K562 (cell line): ENCODE measurements at regions not wholly inside any gene's neighbourhood (a gene's known extent, or its start where the extent isn't known, plus 50 kb on each side); places are given as distances from the start of the nearest gene placed in this dataset.

Source experiments
- ATAC-seq: fragments of 200-7000 bp; cut with Tn5 transposase; 3 replicates; pipeline ENCODE4 v1.9.1; 2020; ENCODE audit warnings: moderate library complexity
- BruUV-seq: library from RNA; stranded (reverse); fragments of 400-500 nt; replicated peaks from 2 replicates; lab custom pipeline; 2021; lab: Mats Ljungman, UMichigan
- CTCF ChIA-PET: fragments of 300-600 bp; formaldehyde crosslinking; extraction: SDS; loops from one replicate; lab custom pipeline; 2021; ENCODE audit warnings: low intra/inter-chr PET ratio; lab: Yijun Ruan, JAX
- POLR2A ChIA-PET: fragments of 300-600, 350-650 bp; sonication (Branson Sonifier 250); formaldehyde crosslinking; extraction: SDS; loops from one replicate; lab custom pipeline; 2021; ENCODE audit warnings: antibody characterized with exemption, inconsistent platforms; lab: Yijun Ruan, JAX
- DNase-seq, 4 experiments: peaks; one replicate each; pipeline versions ENCODE4 v3.0.0 to v3.0.0-alpha.2; 2011 to 2018; ENCODE audit warnings: low spot score in 3 of 4, mixed read lengths in 3 of 4; ENCODE audit errors: extremely low read depth in 1 of 4
- FAIRE-seq: peaks from 2 replicates; lab custom pipeline; 2011; peaks lifted over from hg19 to GRCh38; lab: Jason Lieb, UNC
- H2AFZ ChIP-seq: 2 replicates; pipeline ENCODE4 v1.6.0; 2011; ENCODE audit warnings: low read depth, low read length, control low read depth, inconsistent platforms
- H3K27ac ChIP-seq: fragments of 200-600 bp; 3 replicates; pipeline ENCODE4 v1.8.0; 2011; ENCODE audit warnings: low read depth, mild to moderate bottlenecking, control low read depth, inconsistent platforms, low read length, moderate library complexity, mixed read lengths; ENCODE audit errors: extremely low read depth
- H3K27me3 ChIP-seq, 2 experiments: fragments of 300-600 bp in 1 of 2; 2 replicates in 1 of 2; 3 replicates in 1 of 2; pipeline versions ENCODE4 v1.6.0 to v1.8.0; 2011; ENCODE audit warnings: inconsistent platforms in 2 of 2, low read length in 2 of 2, mild to moderate bottlenecking in 1 of 2, mixed read lengths in 1 of 2, moderate library complexity in 1 of 2; ENCODE audit not compliant: control insufficient read depth in 2 of 2, insufficient read depth in 2 of 2
- H3K36me3 ChIP-seq: fragments of 300-600 bp; 3 replicates; pipeline ENCODE4 v1.8.0; 2011; ENCODE audit warnings: mild to moderate bottlenecking, low read length, inconsistent platforms; ENCODE audit not compliant: control insufficient read depth, insufficient read depth
- H3K4me1 ChIP-seq, 2 experiments: fragments of 200-600 bp in 1 of 2; replicated peaks in 1 of 2; 2 replicates in 1 of 2; 3 replicates in 1 of 2; pipeline versions ENCODE4 v1.5.1 to v1.8.0; 2011; ENCODE audit warnings: inconsistent platforms in 2 of 2, low read length in 2 of 2, mild to moderate bottlenecking in 1 of 2, mixed read lengths in 1 of 2, moderate library complexity in 1 of 2; ENCODE audit not compliant: control insufficient read depth in 2 of 2, insufficient read depth in 2 of 2
- H3K4me2 ChIP-seq: 2 replicates; pipeline ENCODE4 v1.6.1; 2011; ENCODE audit warnings: low read length, control low read depth, inconsistent platforms, mixed read lengths; ENCODE audit not compliant: insufficient read depth
- H3K4me3 ChIP-seq: fragments of 200-600 bp; sonication (generic), shearing (Covaris generic); 2 replicates; pipeline ENCODE4 v1.5.1; 2016; ENCODE audit warnings: control low read depth, inconsistent platforms
- H3K79me2 ChIP-seq: fragments of 200-600 bp; 3 replicates; pipeline ENCODE4 v1.8.0; 2011; ENCODE audit warnings: low read length, inconsistent platforms; ENCODE audit not compliant: control insufficient read depth, insufficient read depth
- H3K9ac ChIP-seq, 2 experiments: 2 replicates each; pipeline versions ENCODE4 v1.6.0 to v1.6.1; 2011; ENCODE audit warnings: low read depth in 2 of 2, low read length in 2 of 2, control low read depth in 1 of 2, inconsistent platforms in 1 of 2, mild to moderate bottlenecking in 1 of 2, mixed read lengths in 1 of 2; ENCODE audit not compliant: insufficient read depth in 1 of 2
- H3K9me1 ChIP-seq: one replicate; pipeline ENCODE4 v1.6.0; 2011; ENCODE audit warnings: inconsistent platforms, mild to moderate bottlenecking, low read length, moderate library complexity; ENCODE audit not compliant: control insufficient read depth, insufficient read depth
- H3K9me3 ChIP-seq: replicated peaks from 2 replicates; pipeline ENCODE4 v1.5.1; 2011; ENCODE audit warnings: low read depth, low read length, inconsistent platforms; ENCODE audit not compliant: control insufficient read depth, insufficient read depth
- H4K20me1 ChIP-seq: replicated peaks from 2 replicates; pipeline ENCODE4 v1.6.1; 2011; ENCODE audit warnings: low read length, inconsistent platforms, mixed read lengths; ENCODE audit not compliant: control insufficient read depth, insufficient read depth
- CC2D1A ChIP-seq: fragments of 450-650 bp; IDR thresholded peaks from 2 replicates; pipeline ENCODE4 v1.6.1; 2017; ENCODE audit warnings: mild to moderate bottlenecking
- ELF2 ChIP-seq: fragments of 250-450 bp; sonication (Bioruptor Pico); IDR thresholded peaks from 2 replicates; pipeline ENCODE4 v1.5.0; 2021; ENCODE audit warnings: mild to moderate bottlenecking
- EWSR1 ChIP-seq: fragments of 450-650 bp; IDR thresholded peaks from 2 replicates; pipeline ENCODE4 v1.6.1; 2018; ENCODE audit warnings: borderline replicate concordance, mild to moderate bottlenecking, low read depth, moderate library complexity; ENCODE audit not compliant: partially characterized antibody
- GABPB2 ChIP-seq: fragments of 250-450 bp; sonication (Bioruptor Pico); conservative IDR thresholded peaks from 2 replicates; pipeline ENCODE4 v1.5.1; 2021; ENCODE audit warnings: mild to moderate bottlenecking
- GATAD2A ChIP-seq: fragments of 450-650 bp; IDR thresholded peaks from 2 replicates; pipeline ENCODE4 v1.6.1; 2017
- MCM3 ChIP-seq: fragments of 450-650 bp; IDR thresholded peaks from 2 replicates; pipeline ENCODE4 v1.6.1; 2016
- U2AF1 ChIP-seq: fragments of 200-400 bp; formaldehyde crosslinking; optimal IDR thresholded peaks from 2 replicates; pipeline ENCODE3; 2017; ENCODE audit warnings: mild to moderate bottlenecking, low read depth, low read length, moderate library complexity
- ZNF717 ChIP-seq: fragments of 250-450 bp; sonication (Bioruptor Pico); IDR thresholded peaks from 2 replicates; pipeline ENCODE4 v1.5.0; 2021
- WGBS: fragments of 100-300 bp; shearing (Covaris generic); methylation state at CpG from one replicate; pipeline ENCODE4 v1.1.6; 2016; ENCODE audit warnings: low coverage, mixed read lengths; ENCODE audit not compliant: insufficient coverage; ENCODE audit errors: missing lambda C conversion rate; 5-methylcytosine and 5-hydroxymethylcytosine counted together
- in situ Hi-C: fragments of 300-500 bp; cut with MboI; formaldehyde crosslinking; loops from 4 replicates; pipeline ENCODE4 v1.15.0; 2018; ENCODE audit warnings: inconsistent platforms, mixed read lengths
- intact Hi-C: fragments of 100-400 bp; cut with micrococcal nuclease; formaldehyde crosslinking; loops from 2 replicates; pipeline ENCODE4 v1.14.2; 2022
- TF ChIP-seq, protein P1 (sequence below), 2 experiments: fragments of 450-650 bp in 1 of 2; sonication (generic) in 1 of 2; formaldehyde crosslinking in 1 of 2; IDR thresholded peaks; 2 replicates each; pipeline versions ENCODE4 v1.7.1 to v1.9.0; 2016 to 2022; ENCODE audit warnings: inconsistent platforms in 1 of 2, mild to moderate bottlenecking in 1 of 2, missing genetic modification reagents in 1 of 2
- TF ChIP-seq, protein P2 (sequence below), 2 experiments: IDR thresholded peaks; 2 replicates each; pipeline ENCODE4 v1.6.1; 2012; ENCODE audit warnings: improper control_type of control experiment in 2 of 2, low read depth in 2 of 2, low read length in 2 of 2, borderline replicate concordance in 1 of 2
- TF ChIP-seq, protein P3 (sequence below): IDR thresholded peaks from 2 replicates; pipeline ENCODE4 v1.6.1; 2012; ENCODE audit warnings: low read depth, low read length, improper control_type of control experiment, borderline replicate concordance

DNA sequence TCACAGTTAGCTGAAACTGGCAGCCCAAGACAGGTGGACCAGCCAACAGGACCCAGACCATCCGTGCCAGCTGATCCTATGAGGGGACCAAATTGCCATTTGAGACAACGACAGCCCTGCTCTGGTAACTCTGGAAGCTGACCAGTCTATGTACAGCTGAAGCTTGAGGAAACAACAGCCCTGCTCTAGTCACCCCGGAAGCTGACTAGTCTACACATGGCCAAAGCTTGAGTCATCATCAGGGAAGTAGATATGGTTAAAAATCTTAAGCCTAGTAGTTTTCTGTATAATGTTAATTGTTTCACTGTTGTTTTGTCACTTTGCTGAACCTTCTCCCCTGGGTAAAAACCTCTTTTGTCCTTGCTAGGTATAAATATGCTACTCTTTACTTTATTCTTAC lies 905.4 kb upstream of the NDST4 start:
- ChIA-PET CTCF (no interaction called here), POLR2A (no interaction called here)
- BruUV-seq, result no TSS peak
- Histone ChIP-seq H3K4me3 (no peak overlapping the region), H3K27me3 (no peaks in the 10 kb centered on the region), H3K27ac (no peak overlapping the region), H2AFZ (no peak overlapping the region), H3K79me2 (no peaks in the 10 kb centered on the region), H3K4me1 (no peaks in the 10 kb centered on the region), H3K9me3 (no peaks in the 10 kb centered on the region), H4K20me1 (no peaks in the 10 kb centered on the region), H3K4me2 (no peak overlapping the region), H3K36me3 (no peaks in the 10 kb centered on the region), H3K9ac (no peak overlapping the region), H3K9me1 (no peaks in the 10 kb centered on the region)
- 0% methylated on average over 3 of the region's 3 CpGs for WGBS
- FAIRE-seq, result no peak
- ATAC-seq, result no peak
- TF ChIP-seq MCM3, result no peak
- TF ChIP-seq EWSR1, result no peak
- no peak for TF ChIP-seq GABPB2 (CRISPR knock-in tag)
- TF ChIP-seq, protein P1, sequence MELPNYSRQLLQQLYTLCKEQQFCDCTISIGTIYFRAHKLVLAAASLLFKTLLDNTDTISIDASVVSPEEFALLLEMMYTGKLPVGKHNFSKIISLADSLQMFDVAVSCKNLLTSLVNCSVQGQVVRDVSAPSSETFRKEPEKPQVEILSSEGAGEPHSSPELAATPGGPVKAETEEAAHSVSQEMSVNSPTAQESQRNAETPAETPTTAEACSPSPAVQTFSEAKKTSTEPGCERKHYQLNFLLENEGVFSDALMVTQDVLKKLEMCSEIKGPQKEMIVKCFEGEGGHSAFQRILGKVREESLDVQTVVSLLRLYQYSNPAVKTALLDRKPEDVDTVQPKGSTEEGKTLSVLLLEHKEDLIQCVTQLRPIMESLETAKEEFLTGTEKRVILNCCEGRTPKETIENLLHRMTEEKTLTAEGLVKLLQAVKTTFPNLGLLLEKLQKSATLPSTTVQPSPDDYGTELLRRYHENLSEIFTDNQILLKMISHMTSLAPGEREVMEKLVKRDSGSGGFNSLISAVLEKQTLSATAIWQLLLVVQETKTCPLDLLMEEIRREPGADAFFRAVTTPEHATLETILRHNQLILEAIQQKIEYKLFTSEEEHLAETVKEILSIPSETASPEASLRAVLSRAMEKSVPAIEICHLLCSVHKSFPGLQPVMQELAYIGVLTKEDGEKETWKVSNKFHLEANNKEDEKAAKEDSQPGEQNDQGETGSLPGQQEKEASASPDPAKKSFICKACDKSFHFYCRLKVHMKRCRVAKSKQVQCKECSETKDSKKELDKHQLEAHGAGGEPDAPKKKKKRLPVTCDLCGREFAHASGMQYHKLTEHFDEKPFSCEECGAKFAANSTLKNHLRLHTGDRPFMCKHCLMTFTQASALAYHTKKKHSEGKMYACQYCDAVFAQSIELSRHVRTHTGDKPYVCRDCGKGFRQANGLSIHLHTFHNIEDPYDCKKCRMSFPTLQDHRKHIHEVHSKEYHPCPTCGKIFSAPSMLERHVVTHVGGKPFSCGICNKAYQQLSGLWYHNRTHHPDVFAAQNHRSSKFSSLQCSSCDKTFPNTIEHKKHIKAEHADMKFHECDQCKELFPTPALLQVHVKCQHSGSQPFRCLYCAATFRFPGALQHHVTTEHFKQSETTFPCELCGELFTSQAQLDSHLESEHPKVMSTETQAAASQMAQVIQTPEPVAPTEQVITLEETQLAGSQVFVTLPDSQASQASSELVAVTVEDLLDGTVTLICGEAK (IDR thresholded peaks at IDR 0.05), result no peak
- TF ChIP-seq, protein P1 (CRISPR knock-in tag; IDR thresholded peaks at IDR 0.05), result no peak
- TF ChIP-seq, protein P2, sequence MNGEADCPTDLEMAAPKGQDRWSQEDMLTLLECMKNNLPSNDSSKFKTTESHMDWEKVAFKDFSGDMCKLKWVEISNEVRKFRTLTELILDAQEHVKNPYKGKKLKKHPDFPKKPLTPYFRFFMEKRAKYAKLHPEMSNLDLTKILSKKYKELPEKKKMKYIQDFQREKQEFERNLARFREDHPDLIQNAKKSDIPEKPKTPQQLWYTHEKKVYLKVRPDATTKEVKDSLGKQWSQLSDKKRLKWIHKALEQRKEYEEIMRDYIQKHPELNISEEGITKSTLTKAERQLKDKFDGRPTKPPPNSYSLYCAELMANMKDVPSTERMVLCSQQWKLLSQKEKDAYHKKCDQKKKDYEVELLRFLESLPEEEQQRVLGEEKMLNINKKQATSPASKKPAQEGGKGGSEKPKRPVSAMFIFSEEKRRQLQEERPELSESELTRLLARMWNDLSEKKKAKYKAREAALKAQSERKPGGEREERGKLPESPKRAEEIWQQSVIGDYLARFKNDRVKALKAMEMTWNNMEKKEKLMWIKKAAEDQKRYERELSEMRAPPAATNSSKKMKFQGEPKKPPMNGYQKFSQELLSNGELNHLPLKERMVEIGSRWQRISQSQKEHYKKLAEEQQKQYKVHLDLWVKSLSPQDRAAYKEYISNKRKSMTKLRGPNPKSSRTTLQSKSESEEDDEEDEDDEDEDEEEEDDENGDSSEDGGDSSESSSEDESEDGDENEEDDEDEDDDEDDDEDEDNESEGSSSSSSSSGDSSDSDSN (IDR thresholded peaks at IDR 0.05; ENCODE audit: borderline replicate concordance in 1 of 2, low read depth in 2 of 2, low read length in 2 of 2), result no peak
- no peak for TF ChIP-seq ZNF717 (CRISPR knock-in tag)
- no peak for TF ChIP-seq CC2D1A
- TF ChIP-seq U2AF1, result no peak
- TF ChIP-seq, protein P3, sequence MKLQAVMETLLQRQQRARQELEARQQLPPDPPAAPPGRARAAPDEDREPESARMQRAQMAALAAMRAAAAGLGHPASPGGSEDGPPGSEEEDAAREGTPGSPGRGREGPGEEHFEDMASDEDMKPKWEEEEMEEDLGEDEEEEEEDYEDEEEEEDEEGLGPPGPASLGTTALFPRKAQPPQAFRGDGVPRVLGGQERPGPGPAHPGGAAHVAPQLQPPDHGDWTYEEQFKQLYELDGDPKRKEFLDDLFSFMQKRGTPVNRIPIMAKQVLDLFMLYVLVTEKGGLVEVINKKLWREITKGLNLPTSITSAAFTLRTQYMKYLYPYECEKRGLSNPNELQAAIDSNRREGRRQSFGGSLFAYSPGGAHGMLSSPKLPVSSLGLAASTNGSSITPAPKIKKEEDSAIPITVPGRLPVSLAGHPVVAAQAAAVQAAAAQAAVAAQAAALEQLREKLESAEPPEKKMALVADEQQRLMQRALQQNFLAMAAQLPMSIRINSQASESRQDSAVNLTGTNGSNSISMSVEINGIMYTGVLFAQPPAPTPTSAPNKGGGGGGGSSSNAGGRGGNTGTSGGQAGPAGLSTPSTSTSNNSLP, result no peak
- TF ChIP-seq GATAD2A, result no peak
- no peak for TF ChIP-seq ELF2 (CRISPR knock-in tag)
- intact Hi-C loops (no loop called here), in situ Hi-C loops (no loop called here)
- DNase-seq, result no peak
